ENCODE measurements at regions not wholly inside any gene's neighbourhood (a gene's known extent, or its start where the extent isn't known, plus 50 kb on each side); places are given as distances from the start of the nearest gene placed in this dataset.

- TF ChIP-seq TAF1 (IDR thresholded peaks at IDR 0.05; ENCODE audit: low read depth, low read length) (no peak), POLR2A (IDR thresholded peaks at IDR 0.05; ENCODE audit: low read depth, low read length) (no peak), POLR2AphosphoS5 (IDR thresholded peaks at IDR 0.05; ENCODE audit: low read depth, low read length) (no peak), PAX5 (IDR thresholded peaks at IDR 0.05; ENCODE audit: insufficient read depth, low read length, severe bottlenecking) (no peak)
Observed at GRCh38 chr11:128161436-128161835, 425.9 kb downstream of the ETS1 start.

All from GM12891 (cell line).